ENCODE measurements at regions not wholly inside any gene's neighbourhood (a gene's known extent, or its start where the extent isn't known, plus 50 kb on each side); places are given as distances from the start of the nearest gene placed in this dataset.
"Not testable (repeated sequence)": the region's sequence is repeated elsewhere in the genome, so short reads cannot be mapped to it uniquely, and the experiment has no call there.

- no peak for DNase-seq
Observed at GRCh38 chr13:76708138-76708688, 178.0 kb downstream of the KCTD12 start.

DNA sequence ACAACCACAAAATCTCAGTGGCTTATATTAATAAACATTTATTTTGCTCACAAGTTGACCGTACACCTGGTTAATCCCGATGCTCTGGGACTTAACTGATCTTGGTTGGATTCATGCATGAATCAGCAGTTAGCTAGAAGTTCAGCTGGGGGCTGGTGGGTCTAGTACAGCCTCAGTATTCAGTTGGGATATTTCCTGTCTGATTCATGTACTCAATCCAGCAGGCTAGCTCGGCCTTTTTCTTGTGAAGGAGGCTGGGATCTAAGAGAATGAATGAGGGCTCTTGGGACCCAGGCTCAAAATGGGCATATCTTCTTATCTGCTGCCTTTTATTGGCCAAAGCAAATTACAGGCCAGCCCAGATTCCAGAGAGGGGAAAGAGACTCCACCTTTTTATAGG is 178.8 kb downstream of the KCTD12 start:
- no peak for DNase-seq

DNA sequence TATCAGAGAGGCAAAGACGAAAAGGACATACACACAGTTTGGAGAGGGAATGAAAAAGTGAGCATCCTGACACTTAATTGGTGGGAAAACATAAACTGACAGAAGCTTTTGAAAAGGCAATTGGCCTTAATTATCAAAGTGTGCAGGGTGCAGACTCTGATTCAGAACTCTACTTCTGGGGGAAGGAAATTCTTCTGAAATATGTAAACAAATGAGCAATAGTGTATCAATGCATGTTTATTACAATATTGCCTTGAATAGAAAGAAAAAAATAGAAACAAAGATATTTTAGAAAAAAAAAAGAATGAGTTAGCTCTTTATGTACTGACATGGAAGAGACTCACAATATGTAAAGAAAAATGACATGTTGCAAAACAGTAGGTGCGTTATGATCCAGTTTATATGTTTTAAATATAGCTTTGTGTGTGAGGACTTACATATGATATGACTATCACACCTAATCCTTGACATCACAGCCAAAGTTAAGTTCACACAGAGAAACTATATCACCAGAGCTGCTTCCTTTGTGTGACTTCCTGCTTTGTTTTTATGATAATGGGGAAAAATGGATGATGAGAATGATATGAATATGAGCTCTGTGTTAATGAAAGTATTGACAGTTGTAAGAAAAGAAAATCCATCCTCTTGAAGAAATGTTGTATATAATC is 182.4 kb downstream of the KCTD12 start:
- no peak for DNase-seq

DNA sequence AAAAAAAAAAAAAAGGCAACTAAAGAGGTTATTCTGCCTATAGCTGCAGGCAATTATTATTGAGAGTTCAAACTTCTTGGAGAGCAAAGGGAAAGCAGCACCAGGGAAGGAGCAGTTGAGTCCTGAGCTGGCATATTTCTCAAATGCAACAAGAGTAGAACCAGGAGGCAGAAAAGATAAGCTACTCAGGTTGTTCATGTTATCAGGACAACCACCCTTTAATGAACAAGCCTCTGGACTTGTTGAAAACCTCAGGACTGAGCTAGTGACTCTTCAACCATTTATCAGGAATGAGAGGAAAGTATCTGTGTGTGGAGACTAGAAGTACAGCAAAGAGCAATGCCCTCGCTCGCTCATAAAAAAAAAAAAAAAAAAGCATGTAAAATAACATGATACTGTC is 183.0 kb downstream of the KCTD12 start:
- DNase-seq, result no peak

DNA sequence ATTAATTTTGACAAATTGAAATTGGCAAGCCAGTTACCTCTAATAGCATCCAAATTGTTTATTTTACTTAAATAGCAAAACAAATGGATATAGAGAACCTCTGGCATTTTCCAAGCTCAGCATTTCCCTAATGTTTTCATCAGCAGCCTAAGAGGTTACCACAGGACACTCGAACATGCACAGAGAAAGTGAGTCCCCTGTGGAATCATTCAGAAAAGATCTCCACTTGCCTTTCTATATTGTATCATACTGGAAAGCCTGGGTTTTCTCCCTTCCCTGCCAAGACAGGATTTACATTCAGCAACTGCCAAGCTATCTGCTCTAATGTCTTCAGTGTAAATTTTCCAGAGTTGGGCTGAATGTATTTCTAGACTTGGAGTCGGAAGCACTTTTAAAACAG is 188.9 kb downstream of the KCTD12 start:
- no peak for DNase-seq

DNA sequence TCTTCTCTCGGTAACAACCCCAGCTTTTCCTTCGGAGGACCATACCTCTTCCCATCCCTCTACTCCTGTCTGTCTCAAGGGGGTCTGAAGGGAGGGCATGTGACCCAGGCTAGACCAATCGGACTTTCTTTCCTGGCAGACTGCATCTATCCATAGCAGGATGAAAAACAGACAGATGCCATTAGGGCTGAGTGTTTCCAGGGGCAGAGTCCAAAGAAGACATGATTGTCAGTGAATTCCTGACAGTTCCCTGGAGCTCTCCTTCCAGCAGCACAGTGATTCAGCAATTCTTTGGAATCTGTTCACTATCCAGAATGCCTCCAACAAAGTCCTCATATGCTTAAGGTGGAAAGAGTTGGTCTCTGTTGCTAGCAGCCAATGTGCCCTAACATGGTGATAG is 189.8 kb downstream of the KCTD12 start:
- no peak for DNase-seq

GRCh38 chr13:76693086-76693485 is 193.1 kb downstream of the KCTD12 start:
- DNase-seq, result no peak

GRCh38 chr13:76692346-76692745 is 193.9 kb downstream of the KCTD12 start:
- no peak for DNase-seq

DNA sequence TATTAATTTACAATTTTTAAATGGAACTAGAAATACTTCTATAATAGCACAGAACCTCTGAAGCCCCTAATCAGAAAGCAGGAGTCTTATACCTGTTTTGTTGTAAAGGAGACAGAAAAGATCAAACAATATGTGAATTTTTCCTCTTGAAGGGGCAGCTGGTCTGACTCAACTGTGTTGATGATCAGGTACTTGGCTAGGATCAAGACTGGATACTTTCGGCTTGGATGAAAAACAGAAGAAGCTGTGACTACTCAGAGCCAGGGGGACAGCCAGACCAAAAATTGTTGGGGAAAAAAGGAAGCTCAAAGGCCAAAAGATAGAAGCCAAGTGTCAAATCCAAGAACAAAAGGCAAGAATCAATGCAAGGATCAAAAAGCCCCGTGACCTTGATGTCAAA is 195.6 kb downstream of the KCTD12 start:
- DNase-seq, result no peak

DNA sequence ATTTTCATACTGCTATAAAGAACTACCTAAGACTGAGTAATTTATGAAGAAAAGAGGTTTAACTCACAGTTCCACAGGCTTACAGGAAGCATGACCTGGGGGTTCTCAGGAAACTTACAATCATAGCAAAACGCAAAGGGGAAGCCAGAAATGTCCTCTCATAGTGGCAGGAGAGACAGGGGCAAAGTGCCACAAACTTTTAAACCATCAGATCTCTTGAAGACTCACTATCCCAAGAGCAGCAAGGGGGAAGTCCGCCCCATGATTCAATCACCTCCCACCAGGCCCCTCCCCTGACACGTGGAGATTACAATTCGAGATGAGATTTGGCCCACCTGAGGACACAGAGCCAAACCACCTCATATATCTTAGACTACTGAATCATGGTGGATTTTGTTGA is 198.7 kb downstream of the KCTD12 start:
- no peak for DNase-seq

- DNase-seq, result no peak
Observed at GRCh38 chr13:76685938-76686337, 200.3 kb downstream of the KCTD12 start.

- no peak for DNase-seq
Observed at GRCh38 chr13:76684336-76684735, 201.9 kb downstream of the KCTD12 start.

GRCh38 chr13:76683854-76684253 is 202.4 kb downstream of the KCTD12 start:
- DNase-seq, result no peak

DNA sequence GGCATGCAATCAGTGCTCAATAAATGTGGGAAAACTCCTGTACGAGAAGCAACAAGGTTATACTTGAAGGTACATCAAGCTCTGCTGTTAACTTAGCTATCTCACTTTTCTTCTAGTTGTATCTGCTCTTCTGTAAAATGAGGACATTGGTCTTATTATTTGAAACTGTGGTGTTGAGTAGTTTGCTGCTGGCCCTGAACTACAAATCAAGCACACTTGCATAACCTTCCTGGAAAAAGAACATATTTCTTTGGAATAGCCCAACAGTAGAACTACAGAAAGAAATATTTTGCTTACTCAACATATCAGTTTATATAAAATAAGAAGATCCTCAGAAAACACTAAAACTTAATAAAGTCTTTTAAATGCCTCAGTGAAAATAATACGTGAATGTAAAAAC is 203.0 kb downstream of the KCTD12 start:
- DNase-seq, result no peak

DNA sequence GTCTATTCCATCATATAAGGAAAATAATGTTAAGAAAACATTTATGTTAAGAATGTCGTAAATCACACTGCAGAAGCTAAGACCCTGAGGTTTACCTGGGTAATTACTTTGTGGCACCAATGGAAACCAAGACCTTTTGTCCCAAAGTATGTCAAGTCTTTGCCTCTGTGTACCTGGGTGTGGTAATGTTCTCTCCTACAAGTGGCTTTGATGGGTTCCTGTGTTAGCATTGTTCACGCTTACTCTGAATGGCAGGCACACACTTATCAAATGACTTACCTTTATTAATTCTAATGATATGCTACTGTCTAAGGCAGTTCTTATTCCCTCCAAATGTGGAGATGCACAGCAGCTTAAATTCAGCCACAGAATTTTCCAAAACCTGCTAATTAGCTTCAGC is 206.1 kb downstream of the KCTD12 start:
- DNase-seq, result no peak

- no peak for DNase-seq
Observed at GRCh38 chr13:76677043-76677442, 209.2 kb downstream of the KCTD12 start.

- DNase-seq, result no peak
Observed at GRCh38 chr13:76672420-76672819, 213.8 kb downstream of the KCTD12 start.

DNA sequence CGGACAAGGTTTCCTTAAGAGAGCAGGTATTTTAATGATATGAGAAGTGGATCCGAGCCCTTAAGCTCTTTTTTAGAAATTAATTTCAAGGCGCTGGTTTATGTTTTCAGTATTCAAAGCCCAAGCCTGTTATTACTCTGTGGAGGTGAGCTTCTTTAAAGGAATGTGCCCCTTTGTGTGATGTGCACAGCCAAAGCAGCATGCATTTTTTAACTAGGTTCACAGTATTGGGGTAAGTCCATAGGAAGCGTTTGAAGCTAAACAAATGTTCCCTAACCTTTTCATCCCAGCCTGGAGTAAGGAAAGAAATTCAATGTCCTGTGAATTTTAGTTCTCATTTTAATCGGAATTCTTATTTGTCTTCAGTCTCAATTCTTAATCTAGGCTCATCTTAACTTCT is 217.5 kb downstream of the KCTD12 start:
- DNase-seq, result no peak

DNA sequence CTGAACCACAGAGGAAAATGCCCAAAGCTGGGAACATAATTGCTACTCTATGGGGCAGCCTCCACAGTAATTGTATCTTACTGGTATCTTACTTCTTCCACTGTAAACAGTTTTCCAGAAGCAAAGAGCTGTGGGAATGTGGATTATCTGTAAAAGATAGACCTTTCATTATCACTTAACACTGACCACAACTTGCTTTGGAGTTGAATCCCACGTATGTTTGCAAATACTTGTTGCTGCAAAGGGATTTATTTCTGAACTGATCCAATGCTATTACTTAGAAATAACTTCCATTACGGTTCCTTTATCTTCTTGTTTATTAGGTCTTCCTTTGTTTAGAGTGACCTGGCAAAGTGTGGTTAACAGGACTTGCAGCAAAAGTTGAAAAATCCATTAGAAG is 218.1 kb downstream of the KCTD12 start:
- DNase-seq, result no peak

DNA sequence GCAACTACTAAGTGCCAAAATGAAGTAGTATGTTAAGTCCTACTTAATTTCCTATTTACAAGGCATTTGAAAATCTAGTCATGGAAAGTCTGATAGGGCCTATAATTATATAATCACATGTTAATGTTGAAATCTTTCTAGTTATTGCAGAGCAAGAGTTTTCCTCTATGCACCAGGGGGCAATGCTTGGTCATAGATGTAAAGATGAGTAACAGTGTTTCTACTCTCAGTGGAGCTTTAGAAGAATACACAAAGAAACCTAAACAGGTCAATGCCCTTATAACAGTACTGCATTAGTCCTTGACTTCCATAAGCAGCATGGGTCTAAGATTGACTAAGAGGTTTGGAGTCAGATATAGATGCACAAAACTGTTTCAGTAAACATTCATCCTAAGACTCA is 218.7 kb downstream of the KCTD12 start:
- DNase-seq, result no peak

- DNase-seq, result no peak
Observed at GRCh38 chr13:76663592-76664335, 222.4 kb downstream of the KCTD12 start.

DNA sequence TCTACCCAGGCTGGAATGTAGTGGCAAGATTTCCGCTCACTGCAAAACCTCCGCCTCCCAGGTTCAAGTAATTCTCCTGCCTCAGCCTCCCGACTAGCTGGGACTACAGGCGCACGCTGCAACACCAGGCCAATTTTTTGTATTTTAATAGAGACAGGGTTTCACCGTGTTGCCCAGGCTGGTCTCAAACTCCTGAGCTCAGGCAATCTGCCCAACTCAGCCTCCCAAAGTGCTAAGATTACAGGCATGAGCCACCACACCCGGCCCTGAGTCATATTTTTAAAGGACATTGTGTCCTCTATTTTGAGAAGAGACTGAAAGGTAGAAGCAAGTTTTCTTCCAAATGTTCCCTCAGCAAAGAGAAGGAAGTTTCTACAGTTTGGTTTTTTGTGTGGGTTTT is 227.1 kb downstream of the KCTD12 start:
- DNase-seq, result not testable (repeated sequence)

- DNase-seq, result no peak
Observed at GRCh38 chr13:76656500-76656899, 229.7 kb downstream of the KCTD12 start.

GRCh38 chr13:76656056-76656455 is 230.1 kb downstream of the KCTD12 start:
- no peak for DNase-seq

DNA sequence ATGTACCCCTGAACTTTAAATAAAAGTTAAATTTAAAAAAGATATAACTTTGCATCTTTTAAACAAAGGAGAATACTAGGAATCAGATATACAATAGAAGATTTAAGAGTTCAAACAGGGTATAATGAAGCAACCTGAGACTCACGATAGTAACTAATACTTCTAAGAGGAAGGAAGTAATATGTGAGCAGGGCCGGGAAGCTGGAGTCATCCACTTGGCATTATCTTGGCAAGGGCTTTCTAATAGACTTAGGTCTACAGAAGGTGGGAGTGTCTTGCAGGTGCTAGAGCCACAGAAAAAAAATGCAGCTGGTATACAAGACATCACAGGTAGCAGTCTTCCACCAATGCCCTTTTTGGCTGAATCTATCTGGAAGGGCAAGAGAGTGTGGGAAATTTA is 231.9 kb downstream of the KCTD12 start:
- no peak for DNase-seq

All from DMS79 treated with DMSO at 0.1 percent for 48 hours (cell line).